ENCODE measurements at regions not wholly inside any gene's neighbourhood (a gene's known extent, or its start where the extent isn't known, plus 50 kb on each side); places are given as distances from the start of the nearest gene placed in this dataset.

- DNase-seq (ENCODE audit: extremely low read depth in 1 of 11, low read depth in 9 of 11, low spot score in 4 of 11): no peak
These were observed 230.8 kb upstream of the NRP1 start for GRCh38 chr10:33565231-33565630.

DNA sequence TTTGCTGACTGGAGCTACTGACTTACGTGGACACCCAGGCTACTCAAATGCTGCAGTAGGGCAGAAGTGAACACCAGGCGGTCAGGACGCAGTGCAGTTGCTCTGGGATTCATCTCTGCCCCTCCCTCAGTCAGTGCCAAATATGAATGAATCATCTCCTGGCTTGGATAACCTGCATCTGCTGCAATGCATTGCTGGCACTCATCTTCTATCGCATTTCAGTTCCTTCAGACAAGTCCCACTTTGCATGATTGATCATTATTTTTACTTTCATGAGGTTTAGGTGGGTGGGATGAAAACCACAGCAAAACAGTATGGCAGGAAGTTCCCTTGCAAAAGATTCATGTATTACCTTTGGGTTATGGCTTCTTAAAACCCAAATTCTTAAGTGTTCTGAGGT is 224.6 kb upstream of the NRP1 start:
- DNase-seq (ENCODE audit: extremely low read depth in 1 of 11, low read depth in 9 of 11, low spot score in 4 of 11): no peak

DNA sequence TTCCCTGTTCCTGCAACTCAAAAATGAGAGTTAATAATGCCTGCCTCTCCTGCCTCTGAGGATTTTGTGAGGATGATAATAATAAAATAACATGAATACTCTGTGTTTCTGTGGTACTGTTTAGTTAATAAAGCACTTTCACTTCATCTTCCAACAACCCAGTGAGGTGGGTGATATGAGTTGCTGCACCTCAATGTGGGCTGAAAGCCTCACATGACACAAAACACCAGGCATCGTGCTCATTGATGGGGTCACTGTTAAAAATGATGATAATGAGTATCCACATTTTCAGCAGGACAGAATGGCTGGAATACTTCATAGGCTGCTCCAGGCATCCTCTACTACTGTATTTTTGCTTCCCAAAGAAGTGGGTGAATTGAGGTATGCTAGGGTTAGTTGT is 222.8 kb upstream of the NRP1 start:
- no peak for DNase-seq (ENCODE audit: extremely low read depth in 1 of 11, low read depth in 9 of 11, low spot score in 4 of 11)

DNA sequence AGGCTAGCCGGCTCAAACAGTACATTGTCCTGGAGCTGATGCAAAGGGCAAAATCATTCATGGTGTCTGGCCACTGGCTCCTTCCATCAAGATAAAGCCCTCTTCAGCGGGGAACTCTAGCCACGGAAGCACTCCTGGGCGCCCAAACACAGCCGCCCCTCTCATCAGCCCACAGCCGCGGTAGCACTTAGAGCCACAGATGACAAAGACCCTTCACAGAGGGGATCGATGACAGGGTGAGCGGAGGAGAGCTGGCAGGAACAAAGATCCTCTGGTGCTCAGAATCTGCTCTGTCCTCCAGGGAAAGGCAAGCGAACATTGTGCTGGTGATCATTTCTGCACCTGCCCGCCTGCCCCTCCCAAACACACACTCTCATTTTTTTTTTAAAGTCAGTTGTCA is 222.2 kb upstream of the NRP1 start:
- no peak for DNase-seq (ENCODE audit: extremely low read depth in 1 of 11, low read depth in 9 of 11, low spot score in 4 of 11)

DNA sequence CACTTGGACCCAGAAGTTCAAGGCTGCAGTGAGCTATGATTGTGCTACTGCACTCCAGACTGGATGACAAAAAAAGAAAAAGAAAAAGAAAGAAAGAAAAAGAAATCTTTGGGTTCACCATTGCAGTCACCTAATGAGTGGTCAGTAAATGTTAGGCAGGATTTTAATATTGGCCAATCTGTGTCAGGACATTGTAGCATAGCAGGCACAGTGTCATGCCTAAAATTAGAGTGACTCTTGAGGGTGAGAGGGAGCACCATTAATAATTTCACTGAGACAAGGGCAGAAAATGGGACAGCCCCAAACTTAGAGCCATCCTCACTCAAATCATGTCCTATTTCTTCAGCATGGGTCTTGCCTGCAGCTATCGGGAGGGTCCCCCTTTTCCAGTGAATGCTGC is 221.6 kb upstream of the NRP1 start:
- no peak for DNase-seq (ENCODE audit: extremely low read depth in 1 of 11, low read depth in 9 of 11, low spot score in 4 of 11)

DNA sequence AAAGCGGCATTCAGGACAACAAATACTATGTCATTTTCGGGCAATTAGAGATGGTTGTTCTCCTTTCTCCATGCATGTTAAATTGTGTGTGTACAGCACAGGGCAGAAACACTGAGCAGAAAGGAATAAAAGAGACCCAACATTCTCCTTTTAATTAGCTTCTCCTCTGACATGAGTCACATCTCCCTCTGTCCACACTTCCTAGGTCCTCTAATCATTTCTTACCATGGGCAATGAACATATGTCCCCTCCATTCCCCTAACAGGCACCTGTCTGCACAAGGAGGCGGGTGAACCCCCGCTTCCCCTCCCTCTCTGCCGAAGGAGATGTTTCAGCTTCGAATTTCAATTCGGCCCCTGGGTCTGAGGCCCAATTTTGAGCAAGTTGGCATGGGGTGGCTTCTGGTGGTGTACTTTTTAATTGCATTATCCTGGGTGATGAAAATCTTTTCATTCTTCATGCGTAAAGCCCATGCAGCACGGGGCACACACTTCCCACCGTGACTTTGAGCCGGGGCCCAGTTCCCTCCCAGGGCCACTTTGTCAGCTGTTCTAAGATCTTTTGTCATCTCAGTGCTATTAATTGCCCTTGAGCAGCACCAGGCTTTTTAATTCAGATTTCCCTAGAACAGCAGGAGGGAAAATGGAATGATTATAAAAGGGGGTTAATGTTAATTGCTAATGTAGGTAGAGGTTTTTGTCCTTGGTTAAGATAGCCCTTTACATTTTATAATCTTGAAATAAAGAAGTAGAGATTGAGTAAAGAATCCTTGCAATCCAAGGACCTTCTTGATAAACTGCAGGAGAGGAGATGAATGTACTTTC is 219.5 kb upstream of the NRP1 start:
- no peak for DNase-seq (ENCODE audit: extremely low read depth in 1 of 11, low read depth in 9 of 11, low spot score in 4 of 11)

GRCh38 chr10:33552290-33552689 is 217.8 kb upstream of the NRP1 start:
- DNase-seq (ENCODE audit: extremely low read depth in 1 of 11, low read depth in 9 of 11, low spot score in 4 of 11): no peak

GRCh38 chr10:33550811-33551210 is 216.3 kb upstream of the NRP1 start:
- DNase-seq (ENCODE audit: extremely low read depth in 1 of 11, low read depth in 9 of 11, low spot score in 4 of 11): no peak

DNA sequence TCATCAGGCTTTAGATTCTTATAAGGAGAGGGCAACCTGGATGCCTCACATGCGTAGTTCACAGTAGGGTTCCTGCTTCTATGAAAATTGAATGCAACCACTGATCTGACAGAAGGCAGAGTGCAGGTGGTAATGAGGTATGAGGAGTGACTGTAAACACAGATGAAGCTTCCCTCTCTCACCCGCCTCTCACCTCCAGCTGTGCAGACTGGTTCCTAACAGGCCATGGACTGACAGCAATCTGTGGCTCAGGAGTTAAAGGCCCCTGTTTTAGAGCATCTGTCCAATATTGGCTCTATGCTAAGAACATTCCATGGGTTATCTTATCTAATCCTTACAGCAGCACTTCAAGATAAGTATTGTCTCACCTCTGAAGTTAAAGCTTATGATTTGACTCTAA is 213.5 kb upstream of the NRP1 start:
- DNase-seq (ENCODE audit: extremely low read depth in 1 of 11, low read depth in 9 of 11, low spot score in 4 of 11): no peak

DNA sequence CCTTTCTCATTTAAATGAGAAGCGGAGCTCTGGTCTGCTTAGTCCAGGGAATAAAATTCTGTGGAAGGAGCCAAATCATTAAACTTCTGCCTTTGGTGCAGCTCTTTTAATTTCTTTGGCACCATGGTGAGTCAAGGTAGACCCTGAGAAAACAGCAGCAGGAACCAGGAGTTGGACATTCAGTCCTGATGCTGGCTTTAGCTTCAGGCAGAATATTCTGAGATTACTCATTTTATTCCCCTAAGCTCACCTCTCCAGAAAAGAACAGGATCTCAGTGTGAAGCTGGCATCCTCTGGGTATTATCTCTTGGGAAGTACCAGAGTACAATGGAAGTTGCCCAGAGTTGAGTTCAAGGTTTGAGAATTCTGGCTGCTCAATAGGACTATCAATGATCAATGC is 211.6 kb upstream of the NRP1 start:
- no peak for DNase-seq (ENCODE audit: extremely low read depth in 1 of 11, low read depth in 9 of 11, low spot score in 4 of 11)

- DNase-seq (ENCODE audit: extremely low read depth in 1 of 11, low read depth in 9 of 11, low spot score in 4 of 11): no peak
These were observed 208.5 kb upstream of the NRP1 start for GRCh38 chr10:33542752-33543505.

- DNase-seq (ENCODE audit: extremely low read depth in 1 of 11, low read depth in 9 of 11, low spot score in 4 of 11): no peak
These were observed 204.6 kb upstream of the NRP1 start for GRCh38 chr10:33539116-33539515.

DNA sequence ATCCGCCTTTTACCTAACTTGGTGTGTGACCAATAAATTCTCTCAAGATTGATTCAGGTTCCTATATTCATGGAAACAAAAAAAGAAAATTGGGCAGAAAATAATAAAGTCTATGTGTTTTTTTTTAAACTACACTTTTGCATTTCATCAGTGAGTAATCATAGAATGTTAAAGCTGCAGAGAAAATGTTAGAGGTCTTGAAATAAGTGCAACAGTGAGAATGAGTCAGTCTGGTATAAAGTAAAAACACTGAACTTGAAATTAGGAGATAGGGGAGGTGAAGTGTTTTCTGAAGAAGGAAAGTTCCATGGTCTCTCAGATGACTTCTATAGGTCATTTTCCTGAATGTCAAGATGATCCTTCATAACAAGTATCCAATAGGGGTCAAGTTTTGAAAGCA is 202.6 kb upstream of the NRP1 start:
- DNase-seq (ENCODE audit: extremely low read depth in 1 of 11, low read depth in 9 of 11, low spot score in 4 of 11): no peak

- no peak for DNase-seq (ENCODE audit: extremely low read depth in 1 of 11, low read depth in 9 of 11, low spot score in 4 of 11)
These were observed 202.0 kb upstream of the NRP1 start for GRCh38 chr10:33536508-33536907.

GRCh38 chr10:33535866-33536265 is 201.4 kb upstream of the NRP1 start:
- no peak for DNase-seq (ENCODE audit: extremely low read depth in 1 of 11, low read depth in 9 of 11, low spot score in 4 of 11)

GRCh38 chr10:33534416-33534815 is 199.9 kb upstream of the NRP1 start:
- no peak for DNase-seq (ENCODE audit: extremely low read depth in 1 of 11, low read depth in 9 of 11, low spot score in 4 of 11)

DNA sequence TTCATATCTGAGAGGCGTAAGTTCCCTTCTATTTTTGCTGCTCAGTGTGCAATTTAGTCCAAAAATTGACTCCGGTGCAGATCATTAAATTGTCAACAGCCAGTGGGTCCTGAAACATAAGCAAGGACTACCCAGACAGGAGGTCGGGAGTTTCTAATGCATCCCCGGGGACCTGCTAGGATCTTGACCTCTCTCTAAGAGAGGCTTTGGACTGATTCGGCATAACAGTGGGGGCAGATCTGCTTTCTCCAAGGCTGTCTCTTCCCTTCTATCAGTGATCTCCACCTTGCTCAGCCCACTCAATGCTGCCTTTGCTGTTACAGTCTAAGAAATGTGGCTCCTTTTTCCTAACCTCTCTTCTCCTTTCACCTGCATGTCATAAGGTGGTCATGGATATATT is 199.1 kb upstream of the NRP1 start:
- no peak for DNase-seq (ENCODE audit: extremely low read depth in 1 of 11, low read depth in 9 of 11, low spot score in 4 of 11)

- no peak for DNase-seq (ENCODE audit: extremely low read depth in 1 of 11, low read depth in 9 of 11, low spot score in 4 of 11)
These were observed 198.4 kb upstream of the NRP1 start for GRCh38 chr10:33532901-33533300.

DNA sequence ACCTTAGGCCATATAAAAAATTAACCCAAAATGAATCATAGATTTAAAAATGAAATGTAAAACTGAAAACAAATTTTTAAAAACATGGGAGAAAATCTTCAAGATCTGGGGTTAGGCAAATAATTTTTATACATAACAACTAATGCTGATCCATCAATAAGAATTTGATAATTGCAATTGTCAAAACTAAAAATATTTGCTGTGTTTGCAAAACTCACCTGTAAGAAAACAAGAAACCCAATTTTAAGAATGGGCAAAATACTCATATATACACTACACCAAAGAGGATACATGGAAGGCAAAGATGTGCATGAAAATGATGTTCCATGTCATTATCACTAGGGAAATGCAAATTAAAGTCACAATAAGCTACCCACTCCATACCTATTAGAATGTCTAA is 194.8 kb upstream of the NRP1 start:
- no peak for DNase-seq (ENCODE audit: extremely low read depth in 1 of 11, low read depth in 9 of 11, low spot score in 4 of 11)

GRCh38 chr10:33524966-33525365 is 190.5 kb upstream of the NRP1 start:
- no peak for DNase-seq (ENCODE audit: extremely low read depth in 1 of 11, low read depth in 9 of 11, low spot score in 4 of 11)

- no peak for DNase-seq (ENCODE audit: extremely low read depth in 1 of 11, low read depth in 9 of 11, low spot score in 4 of 11)
These were observed 189.6 kb upstream of the NRP1 start for GRCh38 chr10:33524041-33524440.

Measured in renal cortex interstitium (tissue), 11 donors.